Tibial nerve (tissue), 4 donors: ENCODE measurements at regions not wholly inside any gene's neighbourhood (a gene's known extent, or its start where the extent isn't known, plus 50 kb on each side); places are given as distances from the start of the nearest gene placed in this dataset.

Experiments
- CTCF ChIP-seq, 5 experiments: fragments of 200-600 bp in 3 of 5; fragments of 450-650 bp in 2 of 5; sonication (generic) in 3 of 5; IDR thresholded peaks; one replicate each; pipeline ENCODE4 v1.5.1; 2016 to 2019; ENCODE audit warnings: antibody characterized with exemption in 5 of 5, mild to moderate bottlenecking in 3 of 5, moderate library complexity in 2 of 5
- EP300 ChIP-seq, 2 donors: sonication (generic); formaldehyde crosslinking; IDR thresholded peaks; one replicate each; pipeline ENCODE4 v1.6.1; 2017; ENCODE audit warnings: antibody characterized with exemption in 2 of 2, mild to moderate bottlenecking in 1 of 2

GRCh38 chr11:33980897-33981296 lies 70.6 kb upstream of the CAPRIN1 start:
- TF ChIP-seq CTCF (IDR thresholded peaks at IDR 0.05), result no peak
- TF ChIP-seq EP300 (IDR thresholded peaks at IDR 0.05), result no peak
